DND-41 (cell line): ENCODE measurements at regions not wholly inside any gene's neighbourhood (a gene's known extent, or its start where the extent isn't known, plus 50 kb on each side); places are given as distances from the start of the nearest gene placed in this dataset.

Experiments
- ATAC-seq: fragments of 200-7000 bp; cut with Tn5 transposase; 3 replicates; pipeline ENCODE4 v1.9.1; 2021; ENCODE audit warnings: low read depth; ENCODE audit not compliant: insufficient read depth
- DNase-seq: peaks from one replicate; pipeline ENCODE4 v3.0.0-alpha.2; 2020
- H2AFZ ChIP-seq: 2 replicates; pipeline ENCODE4 v1.6.0; 2012; ENCODE audit warnings: low read depth, low read length
- H3K27ac ChIP-seq: 2 replicates; pipeline ENCODE4 v1.5.1; 2012; ENCODE audit warnings: low read length, inconsistent platforms
- H3K27me3 ChIP-seq: fragments of 200-600 bp; sonication (generic); 2 replicates; pipeline ENCODE4 v1.6.0; 2012; ENCODE audit warnings: low read length, mild to moderate bottlenecking, inconsistent platforms; ENCODE audit not compliant: insufficient read depth, poor library complexity
- H3K36me3 ChIP-seq: 2 replicates; pipeline ENCODE4 v1.5.1; 2012; ENCODE audit warnings: low read length, inconsistent platforms; ENCODE audit not compliant: insufficient read depth
- H3K4me1 ChIP-seq: 2 replicates; pipeline ENCODE4 v1.5.1; 2012; ENCODE audit warnings: mild to moderate bottlenecking, low read length; ENCODE audit not compliant: insufficient read depth
- H3K4me2 ChIP-seq: 2 replicates; pipeline ENCODE4 v1.6.0; 2012; ENCODE audit warnings: mild to moderate bottlenecking, moderate library complexity, low read length, inconsistent platforms; ENCODE audit not compliant: insufficient read depth
- H3K4me3 ChIP-seq, 2 experiments: fragments of 200-600 bp in 1 of 2; shearing (Covaris generic) in 1 of 2; 2 replicates each; pipeline ENCODE4 v1.5.1; 2012 to 2016; ENCODE audit warnings: inconsistent platforms in 2 of 2, low read length in 2 of 2, mild to moderate bottlenecking in 2 of 2, low read depth in 1 of 2, moderate library complexity in 1 of 2
- H3K79me2 ChIP-seq: 2 replicates; pipeline ENCODE4 v1.6.0; 2012; ENCODE audit warnings: low read length, inconsistent platforms; ENCODE audit not compliant: insufficient read depth
- H3K9ac ChIP-seq: 2 replicates; pipeline ENCODE4 v1.6.0; 2012; ENCODE audit warnings: low read depth, mild to moderate bottlenecking, inconsistent platforms, low read length, moderate library complexity
- H3K9me3 ChIP-seq: 2 replicates; pipeline ENCODE4 v1.5.1; 2012; ENCODE audit warnings: low read length, moderate library complexity, mild to moderate bottlenecking, inconsistent platforms; ENCODE audit not compliant: insufficient read depth, severe bottlenecking
- H4K20me1 ChIP-seq: 2 replicates; pipeline ENCODE4 v1.6.0; 2012; ENCODE audit warnings: low read length; ENCODE audit not compliant: insufficient read depth
- CTCF ChIP-seq: IDR thresholded peaks from 2 replicates; pipeline ENCODE4 v1.5.1; 2012; ENCODE audit warnings: borderline replicate concordance, low read length, moderate library complexity, mild to moderate bottlenecking; ENCODE audit not compliant: poor library complexity, severe bottlenecking; ENCODE audit errors: extremely low read depth
- EZH2 ChIP-seq: IDR thresholded peaks from 3 replicates; pipeline ENCODE4 v1.6.1; 2012; ENCODE audit warnings: borderline replicate concordance, low read depth, mild to moderate bottlenecking, moderate library complexity, low read length, inconsistent platforms; ENCODE audit not compliant: severe bottlenecking

GRCh38 chr3:24751020-24751419, 256.4 kb upstream of the THRB start:
- Histone ChIP-seq H3K27me3 (no peaks in the 10 kb centered on the region), H4K20me1 (no peaks in the 10 kb centered on the region), H3K27ac (no peak overlapping the region), H3K9me3 (no peaks in the 10 kb centered on the region), H2AFZ (no peak overlapping the region), H3K4me1 (no peaks in the 10 kb centered on the region), H3K79me2 (no peaks in the 10 kb centered on the region), H3K36me3 (no peaks in the 10 kb centered on the region), H3K4me2 (no peak overlapping the region), H3K9ac (no peak overlapping the region), H3K4me3 (no peak overlapping the region)
- DNase-seq = no peak
- no peak for TF ChIP-seq EZH2
- TF ChIP-seq CTCF = no peak
- ATAC-seq = no peak

DNA sequence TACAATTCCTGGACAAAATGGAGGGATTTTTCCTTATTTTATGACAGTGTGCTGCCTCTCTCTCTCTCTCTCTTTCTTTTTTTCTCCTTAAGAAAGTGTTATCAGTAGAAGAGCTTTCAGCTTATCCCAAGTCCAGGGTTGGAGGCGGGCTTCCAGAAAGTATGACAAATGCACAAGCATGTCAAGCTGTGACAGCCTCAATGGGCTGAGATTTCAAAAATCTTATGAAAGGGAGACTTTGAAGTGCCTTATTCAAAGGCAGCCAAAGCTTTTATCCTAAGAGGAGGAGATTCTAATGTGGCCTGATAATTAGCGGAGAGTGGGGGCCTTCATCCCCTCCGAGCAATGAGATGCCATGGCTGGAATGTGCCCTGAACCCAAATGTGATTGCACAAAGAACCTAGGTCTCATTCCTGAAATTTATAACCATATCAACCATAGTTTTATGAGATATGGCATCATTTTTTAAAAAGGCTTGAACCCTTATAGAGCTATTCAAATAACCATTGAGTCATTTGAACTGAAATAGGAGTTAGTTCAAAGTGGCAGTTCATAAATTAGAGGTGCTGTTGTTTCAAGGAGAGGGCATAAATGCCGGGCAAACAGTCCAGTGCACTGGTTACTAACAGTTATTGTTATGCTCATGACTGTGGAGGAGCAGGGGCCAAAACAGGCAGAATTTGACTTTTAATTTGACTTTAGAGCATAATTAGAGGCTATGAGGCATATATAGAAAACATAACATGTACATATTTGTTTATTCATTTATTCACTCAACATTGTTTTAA, 261.6 kb upstream of the THRB start:
- H4K20me1 ChIP-seq = no peaks in the 10 kb centered on the region
- no peaks in the 10 kb centered on the region for H3K27me3 ChIP-seq
- no peak for ATAC-seq
- H3K4me3 ChIP-seq = no peak overlapping the region
- H3K4me2 ChIP-seq = no peak overlapping the region
- no peak for DNase-seq
- H3K27ac ChIP-seq = no peak overlapping the region
- H3K9me3 ChIP-seq = no peaks in the 10 kb centered on the region
- H2AFZ ChIP-seq = no peak overlapping the region
- no peaks in the 10 kb centered on the region for H3K4me1 ChIP-seq
- no peaks in the 10 kb centered on the region for H3K79me2 ChIP-seq
- H3K9ac ChIP-seq = no peak overlapping the region
- TF ChIP-seq EZH2 = no peak
- no peak for TF ChIP-seq CTCF
- no peaks in the 10 kb centered on the region for H3K36me3 ChIP-seq

GRCh38 chr3:24763393-24763792, 268.7 kb upstream of the THRB start:
- DNase-seq (no peak), ATAC-seq (no peak)
- Histone ChIP-seq H3K27ac (no peak overlapping the region), H2AFZ (no peak overlapping the region), H3K9me3 (no peaks in the 10 kb centered on the region), H3K9ac (no peak overlapping the region), H3K36me3 (no peaks in the 10 kb centered on the region), H4K20me1 (no peaks in the 10 kb centered on the region), H3K4me2 (no peak overlapping the region), H3K79me2 (no peaks in the 10 kb centered on the region), H3K4me1 (no peaks in the 10 kb centered on the region), H3K4me3 (no peak overlapping the region), H3K27me3 (no peaks in the 10 kb centered on the region)
- TF ChIP-seq CTCF (no peak), EZH2 (no peak)
